Endothelial cell of umbilical vein (primary cell): ENCODE measurements at regions not wholly inside any gene's neighbourhood (a gene's known extent, or its start where the extent isn't known, plus 50 kb on each side); places are given as distances from the start of the nearest gene placed in this dataset.

Experiments
- BruUV-seq: library from RNA; stranded (reverse); fragments of 400-500 nt; replicated peaks from 2 replicates; lab custom pipeline; 2021; lab: Mats Ljungman, UMichigan
- CTCF ChIA-PET: fragments of 300-600, 350-600 bp; sonication (Branson Sonifier 250); formaldehyde crosslinking; loops from one replicate; lab custom pipeline; 2021; ENCODE audit warnings: antibody characterized with exemption, inconsistent platforms; lab: Charles Lee
- POLR2A ChIA-PET: fragments of 300-600, 350-600 bp; sonication (Branson Sonifier 250); formaldehyde crosslinking; loops from one replicate; lab custom pipeline; 2021; ENCODE audit warnings: antibody characterized with exemption, inconsistent platforms; lab: Charles Lee
- DNase-seq: peaks from one replicate; pipeline ENCODE4 v3.0.0-alpha.2; 2011; ENCODE audit warnings: low read depth, low spot score
- FAIRE-seq: peaks from 2 replicates; lab custom pipeline; 2011; peaks lifted over from hg19 to GRCh38; lab: Jason Lieb, UNC
- H2AFZ ChIP-seq: 2 replicates; pipeline ENCODE4 v1.6.0; 2012; ENCODE audit warnings: low read depth, low read length, control low read depth, inconsistent platforms
- H3K27ac ChIP-seq: 2 replicates; pipeline ENCODE4 v1.5.1; 2011; ENCODE audit warnings: low read depth, mild to moderate bottlenecking, control low read depth, low read length, moderate library complexity; ENCODE audit not compliant: insufficient read depth
- H3K27me3 ChIP-seq, 2 experiments: 2 replicates each; pipeline versions ENCODE4 v1.6.0 to v1.6.1; 2011; ENCODE audit warnings: low read length in 2 of 2, mixed read lengths in 1 of 2; ENCODE audit not compliant: control insufficient read depth in 2 of 2, insufficient read depth in 2 of 2
- H3K36me3 ChIP-seq, 2 experiments: 2 replicates in 1 of 2; 3 replicates in 1 of 2; pipeline ENCODE4 v1.5.1; 2011; ENCODE audit warnings: low read length in 2 of 2, mild to moderate bottlenecking in 1 of 2, moderate library complexity in 1 of 2; ENCODE audit not compliant: control insufficient read depth in 2 of 2, insufficient read depth in 2 of 2; ENCODE audit errors: extremely low read depth in 1 of 2
- H3K4me1 ChIP-seq: 3 replicates; pipeline ENCODE4 v1.5.1; 2011; ENCODE audit warnings: mild to moderate bottlenecking, low read length; ENCODE audit not compliant: control insufficient read depth, insufficient read depth; ENCODE audit errors: extremely low read depth
- H3K4me2 ChIP-seq: 2 replicates; pipeline ENCODE4 v1.6.1; 2011; ENCODE audit warnings: low read length, control low read depth, mixed read lengths; ENCODE audit not compliant: insufficient read depth
- H3K4me3 ChIP-seq, 3 experiments: fragments of 200-600 bp in 1 of 3; sonication (generic), shearing (Covaris generic) in 1 of 3; replicated peaks in 1 of 3; 2 replicates each; pipeline ENCODE4 v1.5.1; 2011 to 2016; ENCODE audit warnings: control low read depth in 3 of 3, low read length in 3 of 3, mild to moderate bottlenecking in 2 of 3, inconsistent platforms in 1 of 3, low read depth in 1 of 3, moderate library complexity in 1 of 3; ENCODE audit not compliant: insufficient read depth in 1 of 3
- H3K79me2 ChIP-seq: 2 replicates; pipeline ENCODE4 v1.6.0; 2012; ENCODE audit warnings: low read length, inconsistent platforms; ENCODE audit not compliant: control insufficient read depth, insufficient read depth
- H3K9ac ChIP-seq: replicated peaks from 2 replicates; pipeline ENCODE3; 2011; ENCODE audit warnings: low read length, control low read depth; ENCODE audit not compliant: insufficient read depth; ENCODE audit errors: extremely low read depth
- H3K9me1 ChIP-seq: replicated peaks from 3 replicates; pipeline ENCODE4 v1.6.0; 2011; ENCODE audit warnings: mild to moderate bottlenecking, low read length; ENCODE audit not compliant: control insufficient read depth, insufficient read depth; ENCODE audit errors: extremely low read depth
- H3K9me3 ChIP-seq: replicated peaks from 2 replicates; pipeline ENCODE4 v1.5.1; 2012; ENCODE audit warnings: low read length, inconsistent platforms; ENCODE audit not compliant: control insufficient read depth, insufficient read depth
- H4K20me1 ChIP-seq: replicated peaks from 2 replicates; pipeline ENCODE3; 2011; ENCODE audit warnings: mild to moderate bottlenecking, low read length; ENCODE audit not compliant: control insufficient read depth, insufficient read depth; ENCODE audit errors: extremely low read depth
- EZH2 ChIP-seq: IDR thresholded peaks from 2 replicates; pipeline ENCODE4 v1.6.1; 2012; ENCODE audit warnings: borderline replicate concordance, low read depth, mild to moderate bottlenecking, moderate library complexity, low read length, inconsistent platforms; ENCODE audit not compliant: severe bottlenecking
- FOS ChIP-seq: IDR thresholded peaks from 2 replicates; pipeline ENCODE4 v1.6.1; 2011; ENCODE audit warnings: mild to moderate bottlenecking, low read length, moderate library complexity, borderline replicate concordance; ENCODE audit not compliant: insufficient read depth
- GATA2 ChIP-seq: IDR thresholded peaks from 2 replicates; pipeline ENCODE4 v1.7.0; 2011; ENCODE audit warnings: low read depth, mild to moderate bottlenecking, moderate library complexity, mixed read lengths, low read length; ENCODE audit not compliant: insufficient read length, insufficient read depth
- MYC ChIP-seq: IDR thresholded peaks from one replicate; pipeline ENCODE4 v1.6.1; 2011; ENCODE audit warnings: mild to moderate bottlenecking, low read depth, low read length
- POLR2A ChIP-seq: IDR thresholded peaks from 2 replicates; pipeline ENCODE4 v1.6.1; 2012; ENCODE audit warnings: low read depth, mild to moderate bottlenecking, control low read depth, low read length
- POLR2AphosphoS5 ChIP-seq: IDR thresholded peaks from 2 replicates; pipeline ENCODE4 v1.6.1; 2012; ENCODE audit warnings: low read depth, mild to moderate bottlenecking, control low read depth, low read length, moderate library complexity; ENCODE audit not compliant: insufficient read depth
- dilution Hi-C: fragments of 300-500 bp; cut with MboI; formaldehyde crosslinking; loops from one replicate; pipeline ENCODE4 v1.15.0; 2019; ENCODE audit warnings: low sequenced_read_pairs; ENCODE audit not compliant: extremely low pct_ligation_motif_present
- intact Hi-C: fragments of 100-400 bp; cut with micrococcal nuclease; formaldehyde crosslinking; loops from one replicate; pipeline ENCODE4 v1.10.0; 2022
- TF ChIP-seq, protein P1 (sequence below), 2 donors: IDR thresholded peaks; 1 replicate in 1 of 2; 2 replicates in 1 of 2; pipeline ENCODE4 v1.5.1; 2011; ENCODE audit warnings: low read length in 2 of 2, mild to moderate bottlenecking in 2 of 2, moderate library complexity in 2 of 2, control low read depth in 1 of 2, inconsistent platforms in 1 of 2, low read depth in 1 of 2; ENCODE audit not compliant: insufficient read depth in 1 of 2; ENCODE audit errors: extremely low read depth in 1 of 2
- TF ChIP-seq, protein P2 (sequence below): IDR thresholded peaks from 2 replicates; pipeline ENCODE4 v1.6.1; 2011; ENCODE audit not compliant: insufficient read depth, insufficient read length

DNA sequence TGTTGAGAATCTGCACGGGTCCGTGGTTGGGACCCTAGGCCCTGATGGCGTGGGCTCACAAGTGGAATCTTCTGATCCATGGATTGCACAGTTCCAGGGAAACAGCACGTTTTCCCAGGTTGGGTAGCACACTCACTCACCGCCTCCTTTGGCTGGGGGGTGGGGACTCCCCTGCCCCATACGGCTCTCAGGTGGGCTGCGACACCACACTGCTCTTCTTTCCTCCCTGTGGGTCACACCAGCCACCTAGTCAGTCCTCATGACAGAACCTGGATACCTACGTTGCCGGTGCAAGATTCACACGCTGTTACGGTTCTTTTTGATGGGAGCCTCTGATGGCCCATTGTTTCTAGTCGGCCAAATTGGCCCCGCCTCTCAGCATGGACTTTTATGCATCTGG lies 312.0 kb downstream of the MMUT start:
- no peak for TF ChIP-seq EZH2
- TF ChIP-seq, protein P1, sequence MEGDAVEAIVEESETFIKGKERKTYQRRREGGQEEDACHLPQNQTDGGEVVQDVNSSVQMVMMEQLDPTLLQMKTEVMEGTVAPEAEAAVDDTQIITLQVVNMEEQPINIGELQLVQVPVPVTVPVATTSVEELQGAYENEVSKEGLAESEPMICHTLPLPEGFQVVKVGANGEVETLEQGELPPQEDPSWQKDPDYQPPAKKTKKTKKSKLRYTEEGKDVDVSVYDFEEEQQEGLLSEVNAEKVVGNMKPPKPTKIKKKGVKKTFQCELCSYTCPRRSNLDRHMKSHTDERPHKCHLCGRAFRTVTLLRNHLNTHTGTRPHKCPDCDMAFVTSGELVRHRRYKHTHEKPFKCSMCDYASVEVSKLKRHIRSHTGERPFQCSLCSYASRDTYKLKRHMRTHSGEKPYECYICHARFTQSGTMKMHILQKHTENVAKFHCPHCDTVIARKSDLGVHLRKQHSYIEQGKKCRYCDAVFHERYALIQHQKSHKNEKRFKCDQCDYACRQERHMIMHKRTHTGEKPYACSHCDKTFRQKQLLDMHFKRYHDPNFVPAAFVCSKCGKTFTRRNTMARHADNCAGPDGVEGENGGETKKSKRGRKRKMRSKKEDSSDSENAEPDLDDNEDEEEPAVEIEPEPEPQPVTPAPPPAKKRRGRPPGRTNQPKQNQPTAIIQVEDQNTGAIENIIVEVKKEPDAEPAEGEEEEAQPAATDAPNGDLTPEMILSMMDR (IDR thresholded peaks at IDR 0.05; ENCODE audit: extremely low read depth in 1 of 2, insufficient read depth in 1 of 2, low read depth in 1 of 2, low read length in 2 of 2): no peak
- TF ChIP-seq GATA2: no peak
- TF ChIP-seq FOS: no peak
- Histone ChIP-seq H3K4me1 (no peaks in the 10 kb centered on the region), H4K20me1 (no peaks in the 10 kb centered on the region), H3K36me3 (no peaks in the 10 kb centered on the region), H3K9me1 (no peaks in the 10 kb centered on the region), H3K79me2 (no peaks in the 10 kb centered on the region), H3K9me3 (no peaks in the 10 kb centered on the region), H2AFZ (no peak overlapping the region), H3K9ac (no peak overlapping the region), H3K4me3 (no peak overlapping the region), H3K27me3 (no peaks in the 10 kb centered on the region), H3K4me2 (no peak overlapping the region), H3K27ac (no peak overlapping the region)
- dilution Hi-C loops (no loop called here), intact Hi-C loops (no loop called here)
- DNase-seq (no peak), FAIRE-seq (no peak)
- POLR2A ChIA-PET: no interaction called here
- CTCF ChIA-PET: no interaction called here
- BruUV-seq: no TSS peak

DNA sequence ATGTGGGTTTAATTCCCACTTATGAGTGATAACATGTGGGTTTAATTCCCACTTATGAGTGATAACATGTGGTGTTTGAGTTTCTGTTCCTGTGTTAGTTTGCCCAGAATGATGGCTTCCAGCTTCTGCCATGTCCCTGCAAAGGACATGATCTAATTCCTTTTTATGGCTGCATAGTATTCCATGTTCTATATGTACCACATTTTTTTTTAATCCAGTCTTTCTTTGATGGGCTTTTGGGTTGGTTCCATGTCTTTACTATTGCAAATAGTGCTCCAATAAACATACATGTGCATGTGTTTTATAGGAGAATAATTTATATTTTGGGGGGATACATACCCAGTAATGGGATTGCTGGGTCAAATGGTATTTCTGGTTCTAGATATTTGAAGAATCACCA lies 317.8 kb downstream of the MMUT start:
- intact Hi-C loops: no loop called here
- DNase-seq (no peak), FAIRE-seq (no peak)
- no peaks in the 10 kb centered on the region for H3K79me2 ChIP-seq
- BruUV-seq: no TSS peak
- no peak overlapping the region for H3K4me3 ChIP-seq
- no peaks in the 10 kb centered on the region for H3K9me3 ChIP-seq
- no peaks in the 10 kb centered on the region for H3K9me1 ChIP-seq
- H3K4me1 ChIP-seq: no peaks in the 10 kb centered on the region
- dilution Hi-C loops: no loop called here
- H4K20me1 ChIP-seq: no peaks in the 10 kb centered on the region
- TF ChIP-seq POLR2AphosphoS5 (no peak), MYC (no peak), EZH2 (no peak), POLR2A (no peak)
- TF ChIP-seq, protein P2, sequence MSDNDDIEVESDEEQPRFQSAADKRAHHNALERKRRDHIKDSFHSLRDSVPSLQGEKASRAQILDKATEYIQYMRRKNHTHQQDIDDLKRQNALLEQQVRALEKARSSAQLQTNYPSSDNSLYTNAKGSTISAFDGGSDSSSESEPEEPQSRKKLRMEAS: no peak
- no peak overlapping the region for H2AFZ ChIP-seq
- H3K4me2 ChIP-seq: no peak overlapping the region
- H3K27me3 ChIP-seq: no peaks in the 10 kb centered on the region
- no peak overlapping the region for H3K9ac ChIP-seq
- H3K27ac ChIP-seq: no peak overlapping the region
- H3K36me3 ChIP-seq: no peaks in the 10 kb centered on the region
- CTCF ChIA-PET: no interaction called here
- POLR2A ChIA-PET: no interaction called here
